K562 (cell line): ENCODE measurements at regions not wholly inside any gene's neighbourhood (a gene's known extent, or its start where the extent isn't known, plus 50 kb on each side); places are given as distances from the start of the nearest gene placed in this dataset.

Experiments used
- ATAC-seq: fragments of 200-7000 bp; cut with Tn5 transposase; 3 replicates; pipeline ENCODE4 v1.9.1; 2020; ENCODE audit warnings: moderate library complexity
- BruUV-seq: library from RNA; stranded (reverse); fragments of 400-500 nt; replicated peaks from 2 replicates; lab custom pipeline; 2021; lab: Mats Ljungman, UMichigan
- CTCF ChIA-PET: fragments of 300-600 bp; formaldehyde crosslinking; extraction: SDS; loops from one replicate; lab custom pipeline; 2021; ENCODE audit warnings: low intra/inter-chr PET ratio; lab: Yijun Ruan, JAX
- POLR2A ChIA-PET: fragments of 300-600, 350-650 bp; sonication (Branson Sonifier 250); formaldehyde crosslinking; extraction: SDS; loops from one replicate; lab custom pipeline; 2021; ENCODE audit warnings: antibody characterized with exemption, inconsistent platforms; lab: Yijun Ruan, JAX
- DNase-seq, 4 experiments: peaks; one replicate each; pipeline versions ENCODE4 v3.0.0 to v3.0.0-alpha.2; 2011 to 2018; ENCODE audit warnings: low spot score in 3 of 4, mixed read lengths in 3 of 4; ENCODE audit errors: extremely low read depth in 1 of 4
- FAIRE-seq: peaks from 2 replicates; lab custom pipeline; 2011; peaks lifted over from hg19 to GRCh38; lab: Jason Lieb, UNC
- H2AFZ ChIP-seq: 2 replicates; pipeline ENCODE4 v1.6.0; 2011; ENCODE audit warnings: low read depth, low read length, control low read depth, inconsistent platforms
- H3K27ac ChIP-seq: fragments of 200-600 bp; 3 replicates; pipeline ENCODE4 v1.8.0; 2011; ENCODE audit warnings: low read depth, mild to moderate bottlenecking, control low read depth, inconsistent platforms, low read length, moderate library complexity, mixed read lengths; ENCODE audit errors: extremely low read depth
- H3K27me3 ChIP-seq, 2 experiments: fragments of 300-600 bp in 1 of 2; 2 replicates in 1 of 2; 3 replicates in 1 of 2; pipeline versions ENCODE4 v1.6.0 to v1.8.0; 2011; ENCODE audit warnings: inconsistent platforms in 2 of 2, low read length in 2 of 2, mild to moderate bottlenecking in 1 of 2, mixed read lengths in 1 of 2, moderate library complexity in 1 of 2; ENCODE audit not compliant: control insufficient read depth in 2 of 2, insufficient read depth in 2 of 2
- H3K36me3 ChIP-seq: fragments of 300-600 bp; 3 replicates; pipeline ENCODE4 v1.8.0; 2011; ENCODE audit warnings: mild to moderate bottlenecking, low read length, inconsistent platforms; ENCODE audit not compliant: control insufficient read depth, insufficient read depth
- H3K4me1 ChIP-seq, 2 experiments: fragments of 200-600 bp in 1 of 2; replicated peaks in 1 of 2; 2 replicates in 1 of 2; 3 replicates in 1 of 2; pipeline versions ENCODE4 v1.5.1 to v1.8.0; 2011; ENCODE audit warnings: inconsistent platforms in 2 of 2, low read length in 2 of 2, mild to moderate bottlenecking in 1 of 2, mixed read lengths in 1 of 2, moderate library complexity in 1 of 2; ENCODE audit not compliant: control insufficient read depth in 2 of 2, insufficient read depth in 2 of 2
- H3K4me2 ChIP-seq: 2 replicates; pipeline ENCODE4 v1.6.1; 2011; ENCODE audit warnings: low read length, control low read depth, inconsistent platforms, mixed read lengths; ENCODE audit not compliant: insufficient read depth
- H3K4me3 ChIP-seq: fragments of 200-600 bp; sonication (generic), shearing (Covaris generic); 2 replicates; pipeline ENCODE4 v1.5.1; 2016; ENCODE audit warnings: control low read depth, inconsistent platforms
- H3K79me2 ChIP-seq: fragments of 200-600 bp; 3 replicates; pipeline ENCODE4 v1.8.0; 2011; ENCODE audit warnings: low read length, inconsistent platforms; ENCODE audit not compliant: control insufficient read depth, insufficient read depth
- H3K9ac ChIP-seq, 2 experiments: 2 replicates each; pipeline versions ENCODE4 v1.6.0 to v1.6.1; 2011; ENCODE audit warnings: low read depth in 2 of 2, low read length in 2 of 2, control low read depth in 1 of 2, inconsistent platforms in 1 of 2, mild to moderate bottlenecking in 1 of 2, mixed read lengths in 1 of 2; ENCODE audit not compliant: insufficient read depth in 1 of 2
- H3K9me1 ChIP-seq: one replicate; pipeline ENCODE4 v1.6.0; 2011; ENCODE audit warnings: inconsistent platforms, mild to moderate bottlenecking, low read length, moderate library complexity; ENCODE audit not compliant: control insufficient read depth, insufficient read depth
- H3K9me3 ChIP-seq: replicated peaks from 2 replicates; pipeline ENCODE4 v1.5.1; 2011; ENCODE audit warnings: low read depth, low read length, inconsistent platforms; ENCODE audit not compliant: control insufficient read depth, insufficient read depth
- H4K20me1 ChIP-seq: replicated peaks from 2 replicates; pipeline ENCODE4 v1.6.1; 2011; ENCODE audit warnings: low read length, inconsistent platforms, mixed read lengths; ENCODE audit not compliant: control insufficient read depth, insufficient read depth
- ADNP ChIP-seq: fragments of 200-800 bp; sonication (Bioruptor generic); IDR thresholded peaks from 2 replicates; pipeline ENCODE4 v1.6.1; 2016; ENCODE audit warnings: missing genetic modification characterization, missing compliant biosample characterization
- CEBPG ChIP-seq, 3 experiments: fragments of 200-800 bp in 1 of 3; sonication (Bioruptor generic) in 1 of 3; sonication (generic) in 1 of 3; formaldehyde crosslinking in 1 of 3; IDR thresholded peaks in 2 of 3; conservative IDR thresholded peaks in 1 of 3; 2 replicates each; pipeline versions ENCODE4 v1.6.1 to v1.8.0; 2016 to 2022; ENCODE audit warnings: missing compliant biosample characterization in 2 of 3, missing genetic modification characterization in 2 of 3, mild to moderate bottlenecking in 1 of 3, missing genetic modification reagents in 1 of 3
- CSDE1 ChIP-seq, 2 experiments: fragments of 450-650 bp; IDR thresholded peaks; 2 replicates each; pipeline ENCODE4 v1.6.1; 2016; ENCODE audit warnings: mild to moderate bottlenecking in 1 of 2
- GATAD2A ChIP-seq: fragments of 450-650 bp; IDR thresholded peaks from 2 replicates; pipeline ENCODE4 v1.6.1; 2017
- HDGF ChIP-seq: fragments of 450-650 bp; IDR thresholded peaks from 2 replicates; pipeline ENCODE4 v1.6.1; 2016
- KLF1 ChIP-seq: fragments of 450-650 bp; IDR thresholded peaks from 2 replicates; pipeline ENCODE4 v1.6.1; 2016; ENCODE audit warnings: missing genetic modification characterization, missing compliant biosample characterization
- NCOA6 ChIP-seq: fragments of 450-650 bp; IDR thresholded peaks from 2 replicates; pipeline ENCODE4 v1.6.1; 2017; ENCODE audit warnings: mild to moderate bottlenecking
- NCOR1 ChIP-seq: fragments of 450-650 bp; IDR thresholded peaks from 2 replicates; pipeline ENCODE4 v1.6.1; 2016; ENCODE audit warnings: mild to moderate bottlenecking, moderate library complexity
- WHSC1 ChIP-seq: IDR thresholded peaks from one replicate; pipeline ENCODE4 v1.6.1; 2012; ENCODE audit warnings: low read length, control low read depth, inconsistent platforms
- WGBS: fragments of 100-300 bp; shearing (Covaris generic); methylation state at CpG from one replicate; pipeline ENCODE4 v1.1.6; 2016; ENCODE audit warnings: low coverage, mixed read lengths; ENCODE audit not compliant: insufficient coverage; ENCODE audit errors: missing lambda C conversion rate; 5-methylcytosine and 5-hydroxymethylcytosine counted together
- in situ Hi-C: fragments of 300-500 bp; cut with MboI; formaldehyde crosslinking; loops from 4 replicates; pipeline ENCODE4 v1.15.0; 2018; ENCODE audit warnings: inconsistent platforms, mixed read lengths
- intact Hi-C: fragments of 100-400 bp; cut with micrococcal nuclease; formaldehyde crosslinking; loops from 2 replicates; pipeline ENCODE4 v1.14.2; 2022
- TF ChIP-seq, protein P1 (sequence below), 2 experiments: fragments of 450-650 bp; formaldehyde crosslinking in 1 of 2; IDR thresholded peaks; 2 replicates each; pipeline versions ENCODE4 v1.4.0 to v1.6.1; 2014 to 2020; ENCODE audit warnings: mild to moderate bottlenecking in 2 of 2, borderline replicate concordance in 1 of 2, low read depth in 1 of 2
- TF ChIP-seq, protein P2 (sequence below): sonication (generic); formaldehyde crosslinking; IDR thresholded peaks from 2 replicates; pipeline ENCODE4 v1.8.0; 2022; ENCODE audit warnings: mild to moderate bottlenecking, missing genetic modification reagents

DNA sequence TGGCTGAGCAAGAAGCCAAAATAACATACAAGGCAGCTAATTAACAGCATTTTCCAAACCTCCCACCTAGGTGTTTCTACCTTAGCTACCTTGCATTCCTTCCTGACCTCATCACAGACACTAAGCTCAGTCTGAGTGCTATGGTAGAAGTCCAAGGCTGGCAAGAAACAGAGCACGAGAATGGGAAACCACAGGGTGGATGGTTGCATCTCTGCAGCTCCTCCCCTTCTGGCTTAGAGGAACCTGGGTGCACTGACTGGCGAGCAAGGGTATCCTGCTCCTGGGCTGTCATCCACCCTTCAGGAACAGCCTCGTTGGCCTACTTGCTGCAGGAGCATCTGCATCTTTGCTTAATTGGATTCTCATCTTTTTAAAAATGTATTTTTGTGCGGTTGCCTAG lies 73.1 kb upstream of the KIRREL3 start:
- Histone ChIP-seq H3K27me3 (no peaks in the 10 kb centered on the region), H3K9ac (no peak overlapping the region), H2AFZ (no peak overlapping the region), H3K9me3 (no peaks in the 10 kb centered on the region), H3K4me2 (no peak overlapping the region), H3K4me3 (no peak overlapping the region), H3K36me3 (no peaks in the 10 kb centered on the region), H3K9me1 (peaks cover 2% of the 10 kb centered on the region), H3K79me2 (no peaks in the 10 kb centered on the region), H3K27ac (no peak overlapping the region), H3K4me1 (no peaks in the 10 kb centered on the region), H4K20me1 (no peaks in the 10 kb centered on the region)
- POLR2A ChIA-PET, result interaction anchor here (0.6 kb wide), 1 partner anchor 1086 kb away, joined by 3 read pairs; no protein-coding TSS in a partner anchor
- intact Hi-C loops (loop anchor here (2.0 to 5.0 kb wide), 2 partner anchors 357 to 631 kb away; no protein-coding TSS in a partner anchor), in situ Hi-C loops (no loop called here)
- CTCF ChIA-PET, result no interaction called here
- DNase-seq (no peak), FAIRE-seq (no peak), ATAC-seq (no peak)
- BruUV-seq, result no TSS peak
- 0% methylated on average over 4 of the region's 4 CpGs for WGBS
- TF ChIP-seq NCOR1, result no peak
- no peak for TF ChIP-seq KLF1
- no peak for TF ChIP-seq CEBPG (CRISPR knock-in tag; IDR thresholded peaks at IDR 0.05)
- TF ChIP-seq CEBPG (tag; conservative IDR thresholded peaks at IDR 0.05 in 1 of 2, IDR thresholded peaks at IDR 0.05 in 1 of 2), result no peak
- TF ChIP-seq, protein P1, sequence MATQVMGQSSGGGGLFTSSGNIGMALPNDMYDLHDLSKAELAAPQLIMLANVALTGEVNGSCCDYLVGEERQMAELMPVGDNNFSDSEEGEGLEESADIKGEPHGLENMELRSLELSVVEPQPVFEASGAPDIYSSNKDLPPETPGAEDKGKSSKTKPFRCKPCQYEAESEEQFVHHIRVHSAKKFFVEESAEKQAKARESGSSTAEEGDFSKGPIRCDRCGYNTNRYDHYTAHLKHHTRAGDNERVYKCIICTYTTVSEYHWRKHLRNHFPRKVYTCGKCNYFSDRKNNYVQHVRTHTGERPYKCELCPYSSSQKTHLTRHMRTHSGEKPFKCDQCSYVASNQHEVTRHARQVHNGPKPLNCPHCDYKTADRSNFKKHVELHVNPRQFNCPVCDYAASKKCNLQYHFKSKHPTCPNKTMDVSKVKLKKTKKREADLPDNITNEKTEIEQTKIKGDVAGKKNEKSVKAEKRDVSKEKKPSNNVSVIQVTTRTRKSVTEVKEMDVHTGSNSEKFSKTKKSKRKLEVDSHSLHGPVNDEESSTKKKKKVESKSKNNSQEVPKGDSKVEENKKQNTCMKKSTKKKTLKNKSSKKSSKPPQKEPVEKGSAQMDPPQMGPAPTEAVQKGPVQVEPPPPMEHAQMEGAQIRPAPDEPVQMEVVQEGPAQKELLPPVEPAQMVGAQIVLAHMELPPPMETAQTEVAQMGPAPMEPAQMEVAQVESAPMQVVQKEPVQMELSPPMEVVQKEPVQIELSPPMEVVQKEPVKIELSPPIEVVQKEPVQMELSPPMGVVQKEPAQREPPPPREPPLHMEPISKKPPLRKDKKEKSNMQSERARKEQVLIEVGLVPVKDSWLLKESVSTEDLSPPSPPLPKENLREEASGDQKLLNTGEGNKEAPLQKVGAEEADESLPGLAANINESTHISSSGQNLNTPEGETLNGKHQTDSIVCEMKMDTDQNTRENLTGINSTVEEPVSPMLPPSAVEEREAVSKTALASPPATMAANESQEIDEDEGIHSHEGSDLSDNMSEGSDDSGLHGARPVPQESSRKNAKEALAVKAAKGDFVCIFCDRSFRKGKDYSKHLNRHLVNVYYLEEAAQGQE (IDR thresholded peaks at IDR 0.05; ENCODE audit: borderline replicate concordance), result no peak
- TF ChIP-seq, protein P1 (CRISPR knock-in tag; IDR thresholded peaks at IDR 0.05; ENCODE audit: low read depth), result no peak
- no peak for TF ChIP-seq GATAD2A
- TF ChIP-seq, protein P2, sequence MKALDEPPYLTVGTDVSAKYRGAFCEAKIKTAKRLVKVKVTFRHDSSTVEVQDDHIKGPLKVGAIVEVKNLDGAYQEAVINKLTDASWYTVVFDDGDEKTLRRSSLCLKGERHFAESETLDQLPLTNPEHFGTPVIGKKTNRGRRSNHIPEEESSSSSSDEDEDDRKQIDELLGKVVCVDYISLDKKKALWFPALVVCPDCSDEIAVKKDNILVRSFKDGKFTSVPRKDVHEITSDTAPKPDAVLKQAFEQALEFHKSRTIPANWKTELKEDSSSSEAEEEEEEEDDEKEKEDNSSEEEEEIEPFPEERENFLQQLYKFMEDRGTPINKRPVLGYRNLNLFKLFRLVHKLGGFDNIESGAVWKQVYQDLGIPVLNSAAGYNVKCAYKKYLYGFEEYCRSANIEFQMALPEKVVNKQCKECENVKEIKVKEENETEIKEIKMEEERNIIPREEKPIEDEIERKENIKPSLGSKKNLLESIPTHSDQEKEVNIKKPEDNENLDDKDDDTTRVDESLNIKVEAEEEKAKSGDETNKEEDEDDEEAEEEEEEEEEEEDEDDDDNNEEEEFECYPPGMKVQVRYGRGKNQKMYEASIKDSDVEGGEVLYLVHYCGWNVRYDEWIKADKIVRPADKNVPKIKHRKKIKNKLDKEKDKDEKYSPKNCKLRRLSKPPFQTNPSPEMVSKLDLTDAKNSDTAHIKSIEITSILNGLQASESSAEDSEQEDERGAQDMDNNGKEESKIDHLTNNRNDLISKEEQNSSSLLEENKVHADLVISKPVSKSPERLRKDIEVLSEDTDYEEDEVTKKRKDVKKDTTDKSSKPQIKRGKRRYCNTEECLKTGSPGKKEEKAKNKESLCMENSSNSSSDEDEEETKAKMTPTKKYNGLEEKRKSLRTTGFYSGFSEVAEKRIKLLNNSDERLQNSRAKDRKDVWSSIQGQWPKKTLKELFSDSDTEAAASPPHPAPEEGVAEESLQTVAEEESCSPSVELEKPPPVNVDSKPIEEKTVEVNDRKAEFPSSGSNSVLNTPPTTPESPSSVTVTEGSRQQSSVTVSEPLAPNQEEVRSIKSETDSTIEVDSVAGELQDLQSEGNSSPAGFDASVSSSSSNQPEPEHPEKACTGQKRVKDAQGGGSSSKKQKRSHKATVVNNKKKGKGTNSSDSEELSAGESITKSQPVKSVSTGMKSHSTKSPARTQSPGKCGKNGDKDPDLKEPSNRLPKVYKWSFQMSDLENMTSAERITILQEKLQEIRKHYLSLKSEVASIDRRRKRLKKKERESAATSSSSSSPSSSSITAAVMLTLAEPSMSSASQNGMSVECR, result no peak
- TF ChIP-seq ADNP (tag), result no peak
- no peak for TF ChIP-seq NCOA6
- no peak for TF ChIP-seq HDGF
- no peak for TF ChIP-seq CSDE1 (IDR thresholded peaks at IDR 0.05)
- no peak for TF ChIP-seq WHSC1
